HG03442 (cell line): ENCODE measurements at regions not wholly inside any gene's neighbourhood (a gene's known extent, or its start where the extent isn't known, plus 50 kb on each side); places are given as distances from the start of the nearest gene placed in this dataset.

Experiments
- ATAC-seq: cut with Tn5 transposase; IDR thresholded peaks from one replicate; pipeline ENCODE4 v1.9.1; 2021; ENCODE audit warnings: mild to moderate bottlenecking, moderate library complexity; ENCODE audit not compliant: unreplicated experiment

DNA sequence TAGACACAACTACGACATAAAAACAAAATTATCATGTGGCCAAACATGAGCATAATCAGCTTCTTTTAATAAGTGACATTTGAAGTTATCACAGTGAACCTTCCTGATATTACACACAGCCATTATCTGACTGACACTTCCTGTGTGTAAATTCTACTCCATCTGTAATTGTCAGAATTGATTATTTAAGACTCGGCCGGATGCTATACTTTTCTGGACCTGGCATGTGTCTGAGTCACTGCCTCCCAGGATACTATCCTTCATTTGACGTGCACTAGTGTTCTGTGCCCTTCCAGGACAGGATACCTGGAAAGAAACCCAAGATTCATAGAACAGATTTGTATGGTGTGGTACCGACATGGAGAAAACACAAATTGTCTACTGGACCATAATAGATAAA, 242.0 kb downstream of the HS3ST3A1 start:
- ATAC-seq, result no peak

DNA sequence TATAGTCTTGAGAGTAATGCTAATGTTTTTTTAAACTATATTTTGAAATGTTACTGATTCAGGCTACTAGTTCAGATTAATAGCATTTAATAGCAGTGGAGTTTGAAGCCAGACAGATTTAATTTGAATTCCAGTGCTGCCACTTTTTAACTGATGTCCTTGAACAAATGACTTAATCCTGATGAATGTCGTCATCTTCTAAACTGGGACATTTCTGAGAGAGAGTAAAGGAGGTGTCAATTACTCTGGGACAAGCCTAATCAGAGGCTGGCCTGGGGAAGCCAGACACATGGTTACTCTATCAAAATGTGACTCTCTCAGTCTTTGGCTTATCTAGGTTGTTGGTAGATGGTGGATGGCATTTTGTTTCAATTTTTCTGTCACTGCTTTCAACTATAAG, 246.7 kb downstream of the HS3ST3A1 start:
- ATAC-seq, result no peak

DNA sequence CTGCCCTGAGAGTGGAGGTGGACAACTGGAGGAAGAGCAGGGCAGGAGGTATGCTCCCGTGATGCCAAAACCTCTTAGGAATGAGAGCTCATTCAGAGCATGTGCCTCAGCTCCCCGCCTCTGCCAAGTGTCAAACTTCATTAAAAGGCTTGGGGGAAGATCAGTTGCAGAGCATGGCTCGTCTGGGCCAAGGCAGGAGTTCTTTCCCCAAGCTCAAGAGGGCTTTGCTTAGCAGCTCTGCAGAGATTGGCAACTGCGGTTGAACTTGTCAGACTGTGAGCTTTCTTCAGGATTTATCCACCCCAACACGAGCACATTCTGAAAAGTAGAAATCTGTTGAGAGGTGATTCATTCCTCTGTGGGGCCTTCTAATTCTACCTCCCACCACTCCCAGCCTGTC, 248.1 kb downstream of the HS3ST3A1 start:
- no peak for ATAC-seq

DNA sequence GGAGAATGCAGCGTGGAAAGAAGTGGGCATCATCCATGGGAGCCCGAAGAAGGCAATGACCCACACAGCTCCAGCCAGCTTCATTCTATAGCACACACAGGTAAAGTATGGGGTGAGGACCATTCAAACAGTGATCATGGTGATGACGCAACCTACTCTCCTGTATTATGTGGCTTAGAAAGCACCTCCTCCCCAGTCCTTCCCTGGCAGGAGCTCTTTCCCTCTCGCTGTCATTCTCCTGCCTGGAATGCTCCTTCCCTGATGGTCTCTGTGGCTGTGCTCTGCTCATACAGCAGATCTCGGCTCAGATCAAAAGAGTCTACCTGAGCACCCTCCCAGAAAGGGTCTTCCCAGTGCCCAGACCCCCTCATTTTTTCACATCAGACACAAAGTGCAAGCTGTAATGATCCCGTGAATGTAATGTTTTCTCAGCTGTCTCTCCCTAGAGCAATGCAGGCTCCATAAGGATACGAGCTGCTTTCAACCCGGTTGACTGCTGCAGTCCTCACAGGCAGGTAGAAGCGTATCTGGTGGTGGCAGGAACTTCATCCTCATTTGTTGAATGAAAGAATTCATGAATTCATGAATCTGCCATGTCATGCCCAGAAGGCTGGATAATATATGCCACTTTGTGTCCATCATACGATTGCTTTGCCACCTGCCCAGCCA, 248.8 kb downstream of the HS3ST3A1 start:
- no peak for ATAC-seq

DNA sequence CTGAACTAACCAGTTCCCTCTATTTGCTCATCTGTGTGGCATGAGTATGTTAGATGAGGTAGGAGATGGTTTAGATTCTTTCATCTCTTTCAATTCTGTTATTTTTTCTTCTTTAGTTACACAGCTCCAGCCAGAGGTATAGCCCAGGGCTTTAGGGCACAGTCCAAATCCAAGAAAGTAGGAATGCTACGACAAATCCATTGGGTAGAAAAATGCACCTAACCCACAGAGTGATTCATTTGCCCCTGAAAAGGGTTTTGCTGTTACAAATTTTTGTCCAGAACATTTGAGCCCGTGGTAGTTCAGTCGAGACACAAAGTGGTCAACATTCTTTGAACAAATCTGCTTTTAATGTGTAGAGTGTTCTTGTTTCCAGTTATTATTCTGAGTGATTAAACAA, 250.7 kb downstream of the HS3ST3A1 start:
- ATAC-seq, result no peak

DNA sequence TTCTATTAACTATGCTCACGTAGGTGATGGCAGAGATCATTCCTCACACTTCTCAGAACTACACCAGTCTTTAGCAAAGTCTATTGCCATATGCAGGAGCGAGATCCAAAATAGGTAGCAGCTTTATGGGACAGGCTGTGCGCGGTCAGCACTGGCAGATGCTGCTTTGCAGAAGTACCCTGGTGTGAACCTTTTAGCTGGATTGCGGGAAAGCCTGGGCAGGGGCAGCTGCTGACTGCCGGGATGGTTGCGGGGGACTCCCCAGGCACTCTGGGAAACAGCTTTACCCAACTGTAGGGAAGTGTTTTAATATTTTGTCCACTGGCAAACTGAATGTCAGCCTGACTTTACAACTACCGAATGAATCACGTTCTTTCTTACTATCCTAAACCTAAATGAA, 251.3 kb downstream of the HS3ST3A1 start:
- no peak for ATAC-seq

DNA sequence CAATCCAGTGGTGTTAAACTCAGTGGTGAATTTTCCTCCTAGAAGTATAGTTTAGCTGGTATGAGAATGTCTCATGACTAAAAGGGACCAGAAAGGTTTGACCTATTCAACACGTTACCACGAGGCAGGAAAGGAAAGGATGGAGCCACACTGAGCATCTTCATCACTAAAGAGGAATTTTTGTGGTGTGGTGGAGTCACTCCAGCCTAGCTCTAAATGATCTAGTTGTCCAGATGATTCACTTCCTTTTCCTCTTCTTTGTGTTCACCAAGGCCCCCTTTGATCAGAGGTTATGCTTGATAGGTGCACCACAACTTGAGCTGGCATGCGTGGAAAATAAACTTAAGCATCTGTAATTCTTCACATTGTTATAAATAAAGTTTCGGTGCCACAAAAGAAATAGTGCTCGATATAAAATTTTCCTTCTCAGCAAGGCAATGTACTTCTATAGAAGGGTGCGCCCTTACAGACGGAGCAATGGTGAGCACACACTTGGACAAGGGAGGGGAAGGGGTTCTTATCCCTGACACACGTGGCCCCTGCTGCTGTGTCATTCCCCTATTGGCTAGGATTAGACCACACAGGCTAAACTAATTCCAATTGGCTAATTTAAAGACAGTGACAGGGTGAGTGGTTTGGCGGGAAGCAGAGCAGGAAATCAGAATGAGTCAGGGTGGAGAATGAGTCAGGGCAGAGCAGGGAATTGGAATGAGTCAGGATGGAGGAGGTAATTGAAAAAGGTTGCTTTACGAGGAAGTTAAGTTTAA, 254.6 kb downstream of the HS3ST3A1 start:
- no peak for ATAC-seq

DNA sequence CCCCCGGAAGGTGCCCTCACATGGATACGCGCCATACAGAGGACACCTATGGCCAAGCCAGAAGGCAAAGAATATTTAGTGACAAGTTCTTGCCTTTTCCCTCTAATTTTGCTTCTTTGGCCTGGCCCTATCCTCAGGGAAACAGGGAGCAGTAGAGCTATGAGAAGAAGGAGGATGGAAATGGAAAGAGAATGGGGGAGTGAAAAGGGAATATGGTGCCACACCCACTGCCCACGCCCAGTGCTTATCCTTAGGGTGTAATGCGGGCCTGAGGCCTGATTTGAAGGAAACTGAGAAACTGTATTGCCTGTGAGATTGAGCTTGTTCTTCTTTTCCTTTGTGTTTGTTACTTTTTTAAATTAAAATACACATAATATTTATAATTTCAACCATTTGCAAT, 255.1 kb downstream of the HS3ST3A1 start:
- no peak for ATAC-seq

DNA sequence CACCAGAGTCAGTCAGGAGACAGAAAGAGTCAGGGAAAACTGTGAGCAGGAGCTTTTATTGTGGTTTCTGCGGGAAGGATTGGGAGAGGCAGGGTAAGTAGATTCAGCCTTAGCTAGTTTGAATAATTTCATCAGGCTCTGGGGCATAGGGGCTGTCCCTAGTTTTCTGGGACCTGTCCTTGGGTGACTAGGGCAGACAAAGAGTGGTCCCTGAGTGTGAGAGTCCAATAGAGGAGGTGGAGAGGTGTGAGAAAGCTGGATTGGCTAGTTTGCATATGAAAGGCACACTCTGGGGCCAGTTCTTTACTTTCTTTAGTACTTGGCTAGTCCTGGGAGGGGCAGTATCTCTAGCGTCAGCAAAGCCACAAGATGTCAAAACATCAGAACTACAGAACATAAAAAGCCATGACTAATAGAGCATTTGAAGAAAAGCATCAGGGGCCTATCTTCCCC, 255.6 kb downstream of the HS3ST3A1 start:
- no peak for ATAC-seq

DNA sequence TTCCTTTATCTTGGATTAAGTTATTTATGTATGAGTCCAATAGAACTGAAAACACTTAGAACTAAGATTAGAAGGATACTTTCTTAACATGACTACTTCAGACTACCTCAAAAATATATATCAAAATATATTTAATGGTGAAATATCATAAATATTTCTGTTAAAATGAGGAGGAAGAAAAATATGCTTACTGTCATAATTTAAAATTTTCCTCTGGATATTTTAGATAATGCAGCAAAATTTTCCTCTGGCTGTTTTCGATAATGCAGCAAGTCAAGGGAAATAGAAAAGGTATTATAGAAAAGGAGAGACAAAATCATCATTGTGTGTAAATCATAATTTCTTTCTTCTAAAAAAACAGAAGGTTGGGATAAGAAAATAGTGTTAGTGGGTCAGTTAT, 263.3 kb downstream of the HS3ST3A1 start:
- ATAC-seq, result no peak

DNA sequence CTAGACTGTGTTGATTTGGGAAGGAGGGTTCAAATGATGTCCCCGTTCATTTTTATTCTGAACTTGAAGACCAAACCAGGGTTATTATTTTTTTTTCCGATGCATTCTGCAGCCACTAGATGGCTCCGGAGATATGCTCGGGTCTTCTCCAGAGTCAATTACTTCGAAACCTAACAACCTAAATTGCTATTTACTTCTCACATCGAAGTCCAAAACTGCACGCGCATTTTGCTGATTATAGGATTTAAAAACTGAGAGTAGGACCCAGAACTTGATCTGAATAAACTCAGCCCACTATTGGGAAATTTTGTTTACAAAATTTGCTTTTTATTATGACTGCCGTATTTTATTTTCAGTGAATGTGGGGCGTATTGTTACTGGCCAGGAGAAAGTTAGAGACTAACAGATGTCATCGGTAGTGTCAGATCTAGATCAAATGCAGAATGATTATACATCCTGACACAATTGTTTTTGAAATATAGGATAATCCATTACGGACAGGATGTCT, 263.8 kb downstream of the HS3ST3A1 start:
- no peak for ATAC-seq

DNA sequence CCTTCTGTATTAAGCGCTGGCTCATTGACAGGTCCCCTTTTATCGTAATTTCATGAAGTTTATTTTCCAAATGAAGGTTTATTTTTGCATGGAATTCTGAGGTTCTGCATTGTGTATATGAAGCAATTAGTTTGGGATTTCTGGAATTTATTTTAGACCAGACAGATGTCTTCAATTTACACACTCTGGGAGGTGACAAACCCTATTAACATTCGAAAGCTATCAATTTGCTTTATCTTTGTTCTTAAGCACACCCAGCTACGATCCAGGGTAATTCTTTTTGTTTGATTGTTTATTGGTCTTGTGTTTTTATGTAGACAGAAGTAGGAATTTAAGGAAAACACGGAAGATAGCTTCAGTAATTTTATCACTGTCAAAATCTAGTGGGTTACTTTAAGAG, 264.6 kb downstream of the HS3ST3A1 start:
- ATAC-seq, result no peak

DNA sequence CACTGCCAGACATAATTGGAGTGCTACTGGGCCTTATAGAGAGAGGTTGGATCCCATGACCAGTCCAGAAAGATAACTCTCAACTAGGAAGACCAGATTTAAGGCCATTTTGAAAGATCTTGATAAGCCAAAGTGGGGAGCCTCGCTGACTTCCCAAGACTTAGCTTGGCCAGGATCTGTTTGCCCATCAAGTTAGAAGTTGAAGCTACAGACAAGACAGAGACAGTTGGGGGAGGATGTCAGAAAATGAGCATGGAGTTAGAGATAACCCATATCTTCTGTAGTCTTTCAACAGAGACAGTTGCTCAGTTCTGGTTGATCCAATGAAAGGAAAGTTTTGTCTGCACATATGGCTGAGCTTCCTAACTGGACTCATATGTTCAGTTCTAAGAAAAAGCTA, 267.4 kb downstream of the HS3ST3A1 start:
- no peak for ATAC-seq

DNA sequence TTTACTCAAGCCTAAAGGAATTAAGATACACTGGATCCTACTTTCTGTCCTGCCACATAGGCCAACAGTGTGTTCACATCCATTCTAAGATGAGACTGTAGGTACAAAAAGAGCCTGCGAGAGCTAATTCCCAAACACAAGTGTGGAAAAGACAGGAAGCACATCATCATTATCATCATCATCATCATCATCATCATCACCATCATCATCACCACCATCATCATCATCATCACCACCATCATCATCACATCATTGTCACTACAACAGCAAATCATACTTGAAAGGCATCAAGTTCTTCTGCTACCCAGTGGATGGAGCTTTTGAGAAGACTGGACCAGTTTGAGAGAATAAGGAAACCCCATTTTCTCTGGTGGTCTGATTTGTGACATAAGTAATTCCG, 268.1 kb downstream of the HS3ST3A1 start:
- no peak for ATAC-seq

DNA sequence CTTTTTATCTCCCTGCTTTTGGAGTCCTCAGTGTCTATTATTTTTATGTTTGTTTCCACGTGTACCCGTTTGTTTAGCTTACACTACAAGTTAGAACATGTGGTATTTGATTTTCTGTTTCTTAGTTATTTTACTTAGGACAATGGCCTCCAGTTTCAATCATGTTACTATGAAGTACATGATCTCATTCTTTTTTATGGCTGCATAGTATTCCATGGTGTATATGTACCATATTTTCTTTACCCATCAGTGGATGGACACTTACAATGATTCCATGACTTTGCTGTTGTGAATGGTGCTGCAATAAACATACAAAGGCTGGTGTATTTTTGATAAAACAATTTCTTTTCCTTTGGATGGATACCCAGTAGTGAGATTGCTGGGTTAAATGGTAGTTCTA, 269.5 kb downstream of the HS3ST3A1 start:
- ATAC-seq, result no peak

DNA sequence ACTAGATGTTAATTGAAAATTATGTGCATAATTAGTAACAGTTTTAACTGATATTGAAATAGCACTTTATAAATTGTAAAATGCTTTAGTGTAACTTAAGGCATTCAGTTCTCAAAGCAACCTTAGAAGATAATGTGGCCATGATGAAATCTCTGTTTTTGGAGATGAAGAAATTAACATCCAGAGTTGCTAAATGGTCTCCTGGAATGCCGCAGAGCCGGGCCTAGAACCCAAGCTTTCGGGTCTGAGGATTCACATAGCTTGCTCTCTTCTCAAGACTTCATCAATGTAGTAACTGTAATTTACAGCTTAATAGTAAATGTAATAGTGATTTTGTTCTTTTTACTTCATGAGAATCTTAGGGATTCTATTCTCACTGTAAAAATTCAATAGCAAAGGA, 272.3 kb downstream of the HS3ST3A1 start:
- no peak for ATAC-seq

DNA sequence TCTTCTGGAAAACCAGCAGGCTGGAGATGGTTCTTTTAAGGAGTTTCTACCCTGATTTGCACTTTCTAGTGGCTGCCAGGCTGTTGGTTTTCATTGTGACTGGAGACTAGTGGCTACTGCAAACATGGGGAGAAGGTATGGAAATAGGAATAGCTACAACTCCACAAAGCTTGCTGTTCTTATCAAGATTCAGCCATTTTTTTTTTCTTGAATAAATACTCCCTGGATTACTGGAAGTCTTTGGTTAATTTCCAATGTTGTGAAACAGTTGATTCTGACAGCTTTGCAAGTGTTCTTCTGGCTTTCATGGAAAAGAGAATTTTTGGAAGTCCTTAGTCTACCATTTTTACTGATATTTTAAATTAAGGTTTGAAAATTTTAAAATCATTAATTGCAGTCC, 277.7 kb downstream of the HS3ST3A1 start:
- ATAC-seq, result no peak

DNA sequence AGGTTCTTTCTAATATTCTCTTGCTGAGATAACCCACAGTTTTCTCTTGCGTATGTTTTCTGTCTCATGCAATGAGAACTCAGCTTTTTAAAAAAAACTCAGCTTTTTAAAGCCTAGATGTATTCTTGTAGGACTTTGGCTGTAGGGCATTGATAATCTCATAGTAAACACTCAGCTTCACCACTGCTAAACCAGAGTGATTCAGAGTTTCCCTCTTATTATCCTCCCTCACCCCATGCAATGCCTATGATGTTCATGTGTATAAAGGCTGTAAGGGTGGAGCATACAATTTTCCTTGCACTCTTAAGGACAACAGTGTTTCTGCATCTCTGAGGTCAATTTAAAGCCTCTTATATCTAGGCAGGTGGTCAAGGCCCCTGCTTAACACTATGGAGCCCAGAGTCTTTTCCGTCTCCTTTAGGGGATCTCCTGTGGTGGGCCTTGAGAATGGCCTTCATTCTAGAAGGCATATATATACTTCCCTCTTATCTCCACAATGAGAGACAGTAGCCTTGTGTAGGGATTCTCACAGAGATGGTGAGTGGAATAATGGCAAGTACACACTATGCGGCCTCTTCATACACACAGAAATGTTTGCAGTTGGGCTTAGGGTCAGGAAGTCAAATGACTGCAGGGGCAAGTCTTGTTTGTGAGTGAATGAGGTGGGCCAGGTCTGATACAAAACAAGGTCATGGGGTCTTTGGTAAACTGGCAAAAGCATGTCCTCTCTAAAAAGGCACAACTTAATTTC, 279.6 kb downstream of the HS3ST3A1 start:
- no peak for ATAC-seq

DNA sequence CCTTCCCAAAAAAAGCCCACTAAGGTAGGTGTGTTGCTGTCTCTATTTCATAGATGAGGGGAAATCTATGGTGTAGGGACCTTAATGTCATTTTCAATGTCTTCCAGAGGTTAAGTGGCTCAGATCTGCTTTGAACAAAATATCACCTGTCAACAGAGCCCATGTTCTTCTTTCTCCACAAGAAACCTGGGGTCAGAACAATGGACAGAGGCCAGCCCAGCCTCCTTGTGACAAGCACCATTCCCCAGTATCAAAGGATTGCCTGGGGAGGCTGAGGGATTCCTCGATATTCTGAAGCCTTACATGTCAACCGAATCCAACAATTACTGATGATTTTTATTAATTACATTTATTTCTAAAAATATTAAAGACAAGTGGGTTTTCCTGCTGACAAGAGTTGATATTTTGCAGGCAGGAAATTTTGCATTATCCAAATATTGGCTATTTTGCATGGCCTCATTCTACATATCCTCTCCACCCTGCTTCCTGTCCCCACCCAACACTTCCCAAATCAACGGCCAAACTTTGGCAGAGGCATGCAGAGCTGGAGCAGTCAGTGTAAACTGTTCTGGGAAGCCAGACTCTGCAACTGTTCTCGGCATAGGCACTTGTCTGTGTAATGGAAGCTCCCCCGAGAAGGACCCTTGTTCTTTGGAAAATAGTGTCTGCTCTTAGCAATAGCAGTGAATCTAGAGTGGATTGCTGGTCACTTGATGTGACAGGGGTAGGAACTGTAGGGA, 281.5 kb downstream of the HS3ST3A1 start:
- ATAC-seq, result no peak

DNA sequence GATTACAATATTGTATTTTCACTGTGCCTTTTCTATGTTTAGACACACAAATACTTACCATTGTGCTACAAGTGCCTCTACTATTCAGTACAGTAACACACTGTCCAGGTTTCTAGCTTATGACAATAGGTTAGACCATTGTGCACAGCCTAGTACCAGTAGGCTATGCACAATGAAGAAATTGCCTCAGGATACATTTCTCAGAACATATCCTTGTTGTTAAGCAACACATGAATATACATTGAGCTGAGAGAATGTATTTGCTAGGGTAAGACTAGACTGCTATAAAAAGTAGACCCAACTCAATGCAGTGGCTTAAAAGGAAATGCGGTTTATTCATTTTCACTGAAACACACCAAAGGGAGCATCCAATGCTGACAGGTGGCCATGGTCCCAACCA, 285.1 kb downstream of the HS3ST3A1 start:
- ATAC-seq, result no peak

DNA sequence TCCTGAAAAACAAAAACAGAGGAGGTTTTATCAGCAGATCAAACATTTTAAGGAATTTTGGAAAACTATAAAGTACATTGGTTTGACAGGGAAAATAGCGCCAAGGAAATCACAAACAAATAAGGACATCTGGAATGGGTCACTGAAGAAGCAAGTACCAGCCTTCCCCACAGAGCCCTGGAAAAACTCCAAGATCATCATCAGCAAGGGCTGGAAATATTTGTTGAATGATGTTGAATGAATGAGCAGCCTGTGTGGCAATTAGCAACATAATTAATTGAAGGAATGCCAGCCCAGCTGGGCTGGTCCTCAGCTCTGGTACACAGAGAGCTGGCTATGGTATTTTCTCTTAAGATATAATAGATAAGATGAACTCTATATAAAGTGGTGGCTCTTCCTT, 290.4 kb downstream of the HS3ST3A1 start:
- no peak for ATAC-seq
